ENCODE measurements at regions not wholly inside any gene's neighbourhood (a gene's known extent, or its start where the extent isn't known, plus 50 kb on each side); places are given as distances from the start of the nearest gene placed in this dataset.
A peak's percentile ranks its signal among the peaks of the same experiment; 100 is the strongest.

DNA sequence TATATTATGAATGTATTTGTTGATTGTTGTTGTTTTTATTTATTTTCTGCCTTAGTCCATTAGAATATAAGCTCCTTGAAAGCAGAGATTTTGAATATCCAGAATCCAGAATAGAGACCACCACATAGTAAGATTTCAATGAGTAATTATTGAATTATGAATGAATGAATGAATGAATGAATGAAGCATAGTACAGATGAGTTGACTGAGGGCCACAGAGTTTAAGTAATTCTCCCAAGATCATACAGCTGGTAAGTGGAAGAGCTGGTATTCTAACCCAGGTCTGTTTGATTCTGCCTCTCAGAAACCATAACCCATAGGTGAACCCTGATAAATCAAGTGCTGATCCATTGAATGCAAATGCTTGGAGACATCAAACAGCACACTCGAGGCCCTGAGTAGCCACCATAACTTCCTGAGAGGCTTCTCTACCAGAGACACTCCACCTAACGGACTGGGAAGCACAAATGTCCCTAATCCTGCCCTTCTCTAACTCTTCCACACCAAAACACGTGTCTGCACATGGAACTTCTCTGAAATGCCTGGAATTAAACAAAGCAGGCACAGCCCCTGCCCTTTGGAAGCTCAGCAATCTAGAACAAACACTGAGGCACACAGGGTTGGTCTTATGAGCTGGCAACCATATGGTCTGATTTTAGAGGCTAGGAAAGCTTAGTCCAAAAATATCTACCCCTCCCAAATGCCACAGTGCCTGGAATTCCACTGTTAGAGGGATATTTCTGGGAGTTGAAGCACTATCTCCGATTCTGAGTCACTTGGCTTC is 190.1 kb downstream of the FOXO1 start:
- 35% methylated on average over 4 of the region's 4 CpGs for WGBS
- intact Hi-C loops (cut with DNase I): no loop called here
- Histone ChIP-seq H3K27ac (peak overlapping the region in 1 of 2 donors; percentile 13), H3K9me3 (no peaks in the 10 kb centered on the region), H3K4me1 (replicated peaks) (peaks cover 7% of the 10 kb centered on the region), H3K4me3 (no peak overlapping the region), H3K36me3 (no peaks in the 10 kb centered on the region), H3K27me3 (replicated peaks; ENCODE audit: insufficient read depth) (no peaks in the 10 kb centered on the region)
- peak; percentile 37 for TF ChIP-seq POLR2AphosphoS5 (IDR thresholded peaks at IDR 0.05)
- no peak for TF ChIP-seq CTCF (IDR thresholded peaks at IDR 0.05)
- no peak for TF ChIP-seq POLR2A (IDR thresholded peaks at IDR 0.05)
- DNase-seq (ENCODE audit: low spot score): no peak

DNA sequence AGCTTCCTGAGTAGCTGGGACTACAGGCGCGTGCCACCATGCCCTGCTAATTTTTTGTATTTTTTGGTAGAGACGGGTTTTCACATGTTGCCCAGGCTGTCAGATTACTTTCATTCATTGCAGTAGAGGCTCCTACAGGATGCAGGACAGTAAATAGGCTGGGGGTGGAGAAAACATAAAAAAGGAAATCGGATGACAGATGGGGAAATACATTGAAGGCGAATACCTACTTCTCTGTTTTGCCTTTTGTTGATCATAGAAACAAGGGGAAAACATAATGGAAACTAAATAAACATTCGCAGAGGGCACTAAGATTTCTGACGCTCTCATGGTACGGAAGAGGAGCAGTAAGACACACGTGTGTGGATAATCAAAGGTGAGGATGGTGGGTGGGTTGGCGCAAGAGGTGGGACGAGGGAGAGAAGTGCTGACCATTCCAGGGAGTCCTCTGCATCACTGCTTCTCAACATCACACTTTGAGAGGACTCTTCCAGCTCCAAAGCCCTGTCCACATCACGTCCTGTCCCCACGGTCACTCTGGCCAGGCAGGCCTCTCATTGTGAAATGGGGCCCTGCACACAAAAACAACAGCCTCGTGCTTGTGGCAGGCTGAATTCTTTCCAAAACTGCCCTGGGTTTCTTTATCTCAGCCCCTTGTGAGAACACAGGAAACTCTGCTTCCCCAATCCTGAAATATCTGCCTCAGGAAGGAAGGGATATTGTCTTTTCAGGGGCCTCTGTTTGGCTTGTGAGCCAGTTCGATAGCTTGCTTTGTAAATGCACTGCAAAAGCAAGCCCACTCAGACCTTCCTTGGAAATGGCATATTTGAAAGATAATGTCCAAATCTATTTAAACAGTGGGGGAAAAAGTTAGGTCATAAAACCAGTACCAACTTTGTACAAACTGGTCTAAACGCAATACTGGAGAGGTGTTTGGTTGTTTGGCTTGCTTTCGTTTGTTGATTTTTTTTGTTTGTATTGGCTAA is 188.5 kb downstream of the FOXO1 start:
- Histone ChIP-seq H3K4me3 (no peak overlapping the region), H3K36me3 (no peaks in the 10 kb centered on the region), H3K27ac (peak overlapping the region; percentile 11 to 42), H3K4me1 (replicated peaks) (peaks cover 7% of the 10 kb centered on the region), H3K9me3 (no peaks in the 10 kb centered on the region), H3K27me3 (replicated peaks; ENCODE audit: insufficient read depth) (no peaks in the 10 kb centered on the region)
- 59% methylated on average over 17 of the region's 17 CpGs for WGBS
- intact Hi-C loops (cut with DNase I): no loop called here
- DNase-seq (ENCODE audit: low spot score): no peak
- TF ChIP-seq POLR2AphosphoS5 (IDR thresholded peaks at IDR 0.05) (peak; percentile 48), POLR2A (IDR thresholded peaks at IDR 0.05) (no peak), CTCF (IDR thresholded peaks at IDR 0.05) (no peak)

DNA sequence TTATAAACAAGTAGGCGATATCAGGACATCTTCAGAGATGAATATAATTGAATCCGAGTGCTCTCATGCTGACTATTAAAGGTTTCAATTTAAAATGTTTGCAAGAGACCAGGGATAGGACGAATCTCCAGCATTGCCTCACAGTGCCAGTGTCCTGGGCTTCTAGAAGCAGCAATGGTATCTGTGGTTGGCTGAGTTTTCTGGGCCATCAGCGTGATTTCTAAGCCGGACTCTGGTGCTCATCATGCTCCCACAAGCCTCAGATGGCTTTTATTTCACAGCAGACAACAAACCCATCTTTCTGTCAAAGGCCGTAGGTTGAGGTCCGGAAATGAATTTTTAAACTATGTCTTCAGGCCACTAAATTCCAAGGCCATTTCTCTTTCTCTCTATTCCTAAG is 187.7 kb downstream of the FOXO1 start:
- Histone ChIP-seq H3K27ac (no peak overlapping the region), H3K9me3 (no peaks in the 10 kb centered on the region), H3K4me1 (replicated peaks) (peaks cover 7% of the 10 kb centered on the region), H3K36me3 (no peaks in the 10 kb centered on the region), H3K27me3 (replicated peaks; ENCODE audit: insufficient read depth) (no peaks in the 10 kb centered on the region), H3K4me3 (no peak overlapping the region)
- 65% methylated on average over 7 of the region's 7 CpGs for WGBS
- TF ChIP-seq POLR2AphosphoS5 (IDR thresholded peaks at IDR 0.05) (no peak), POLR2A (IDR thresholded peaks at IDR 0.05) (no peak), CTCF (IDR thresholded peaks at IDR 0.05) (no peak)
- DNase-seq (ENCODE audit: low spot score): no peak
- intact Hi-C loops (cut with DNase I): no loop called here

DNA sequence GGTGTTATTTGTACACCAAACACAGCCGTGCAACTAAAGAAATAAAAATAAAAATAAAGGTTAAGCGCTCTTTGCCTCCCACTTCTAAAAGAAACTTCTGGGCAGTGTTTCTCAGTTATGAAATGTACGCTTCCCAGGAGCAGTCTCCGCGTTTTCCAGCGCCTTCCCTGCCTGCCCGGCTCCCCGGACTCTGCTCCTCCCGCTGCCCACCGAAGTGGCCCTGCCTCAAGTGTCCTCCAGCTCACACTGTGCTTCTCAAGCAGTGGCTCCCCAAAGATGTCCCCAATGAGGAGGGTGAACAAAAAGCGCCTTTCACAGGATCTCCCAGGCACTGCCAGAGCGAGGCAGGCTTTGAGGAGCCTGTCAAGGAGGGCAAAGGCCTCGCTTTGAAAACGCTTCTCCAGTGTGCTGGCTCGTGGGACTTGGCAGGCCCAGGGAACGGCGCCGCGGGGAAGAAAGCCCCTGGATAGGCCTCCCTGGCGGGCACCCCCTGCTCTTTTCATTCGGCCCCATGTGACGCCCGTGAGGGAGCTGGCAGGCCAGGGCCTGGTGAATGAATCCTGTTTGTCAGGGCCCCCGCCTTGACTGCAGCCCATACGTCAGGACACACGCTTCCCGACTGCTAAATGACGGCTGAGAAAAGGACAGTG is 187.1 kb downstream of the FOXO1 start:
- no peaks in the 10 kb centered on the region for H3K36me3 ChIP-seq
- H3K4me1 ChIP-seq (replicated peaks): peaks cover 7% of the 10 kb centered on the region
- no peak for DNase-seq (ENCODE audit: low spot score)
- 95% methylated on average over 28 of the region's 28 CpGs for WGBS
- H3K27ac ChIP-seq: no peak overlapping the region
- no peak overlapping the region for H3K4me3 ChIP-seq
- no peaks in the 10 kb centered on the region for H3K27me3 ChIP-seq (replicated peaks; ENCODE audit: insufficient read depth)
- TF ChIP-seq CTCF (IDR thresholded peaks at IDR 0.05) (no peak), POLR2AphosphoS5 (IDR thresholded peaks at IDR 0.05) (no peak)
- no peaks in the 10 kb centered on the region for H3K9me3 ChIP-seq
- intact Hi-C loops (cut with DNase I): no loop called here
